ENCODE measurements at regions not wholly inside any gene's neighbourhood (a gene's known extent, or its start where the extent isn't known, plus 50 kb on each side); places are given as distances from the start of the nearest gene placed in this dataset.

DNA sequence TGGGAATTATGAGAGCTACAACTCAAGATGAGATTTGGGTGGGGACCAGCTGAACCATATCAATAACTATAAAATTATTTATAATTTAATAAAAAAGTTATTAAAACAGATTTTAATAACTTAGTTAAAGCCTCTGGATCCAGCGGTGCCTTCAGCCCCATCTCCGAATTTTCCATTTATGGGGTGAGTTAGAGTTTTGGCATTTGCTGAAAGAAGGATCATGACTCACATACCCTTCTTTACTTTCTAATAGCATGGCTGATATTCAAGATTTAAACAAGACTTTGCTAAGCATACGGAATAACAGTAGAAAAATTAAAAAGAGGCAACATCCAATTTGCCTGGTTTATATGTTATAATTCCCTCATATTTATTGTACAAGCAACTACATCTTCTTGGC lies 94.5 kb downstream of the RDH14 start:
- no peak overlapping the region for H3K4me3 ChIP-seq
- H4K20me1 ChIP-seq (ENCODE audit: insufficient read depth), result no peaks in the 10 kb centered on the region
- no peaks in the 10 kb centered on the region for H3K36me3 ChIP-seq (ENCODE audit: low read depth)
- no peaks in the 10 kb centered on the region for H3K9me2 ChIP-seq (ENCODE audit: insufficient read depth)
- ChIA-PET CTCF (no interaction called here), POLR2A (ENCODE audit: unreplicated experiment) (no interaction called here)
- no peaks in the 10 kb centered on the region for H3F3A ChIP-seq (ENCODE audit: insufficient read depth, low read depth)
- H3K79me2 ChIP-seq (ENCODE audit: low read depth), result no peaks in the 10 kb centered on the region
- no peaks in the 10 kb centered on the region; the same call in 1 of the 2 replicates for H3K9me3 ChIP-seq (ENCODE audit: insufficient read depth, low read depth)
- H2AFZ ChIP-seq, result no peak overlapping the region
- no peaks in the 10 kb centered on the region for H3K4me1 ChIP-seq (replicated peaks; ENCODE audit: insufficient read depth)
- BruUV-seq (replicated peaks), result no TSS peak
- DNase-seq, result no peak
- intact Hi-C loops (cut with micrococcal nuclease; ENCODE audit: unreplicated experiment), result no loop called here
- H3K27ac ChIP-seq, result no peak overlapping the region
- H3K4me2 ChIP-seq, result no peak overlapping the region
- no peaks in the 10 kb centered on the region for H3K27me3 ChIP-seq (ENCODE audit: insufficient read depth, low read depth)
- TF ChIP-seq EZH2 (IDR thresholded peaks at IDR 0.05; ENCODE audit: low read depth), result no peak
- TF ChIP-seq, protein P1, sequence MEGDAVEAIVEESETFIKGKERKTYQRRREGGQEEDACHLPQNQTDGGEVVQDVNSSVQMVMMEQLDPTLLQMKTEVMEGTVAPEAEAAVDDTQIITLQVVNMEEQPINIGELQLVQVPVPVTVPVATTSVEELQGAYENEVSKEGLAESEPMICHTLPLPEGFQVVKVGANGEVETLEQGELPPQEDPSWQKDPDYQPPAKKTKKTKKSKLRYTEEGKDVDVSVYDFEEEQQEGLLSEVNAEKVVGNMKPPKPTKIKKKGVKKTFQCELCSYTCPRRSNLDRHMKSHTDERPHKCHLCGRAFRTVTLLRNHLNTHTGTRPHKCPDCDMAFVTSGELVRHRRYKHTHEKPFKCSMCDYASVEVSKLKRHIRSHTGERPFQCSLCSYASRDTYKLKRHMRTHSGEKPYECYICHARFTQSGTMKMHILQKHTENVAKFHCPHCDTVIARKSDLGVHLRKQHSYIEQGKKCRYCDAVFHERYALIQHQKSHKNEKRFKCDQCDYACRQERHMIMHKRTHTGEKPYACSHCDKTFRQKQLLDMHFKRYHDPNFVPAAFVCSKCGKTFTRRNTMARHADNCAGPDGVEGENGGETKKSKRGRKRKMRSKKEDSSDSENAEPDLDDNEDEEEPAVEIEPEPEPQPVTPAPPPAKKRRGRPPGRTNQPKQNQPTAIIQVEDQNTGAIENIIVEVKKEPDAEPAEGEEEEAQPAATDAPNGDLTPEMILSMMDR (conservative IDR thresholded peaks at IDR 0.05), result no peak

DNA sequence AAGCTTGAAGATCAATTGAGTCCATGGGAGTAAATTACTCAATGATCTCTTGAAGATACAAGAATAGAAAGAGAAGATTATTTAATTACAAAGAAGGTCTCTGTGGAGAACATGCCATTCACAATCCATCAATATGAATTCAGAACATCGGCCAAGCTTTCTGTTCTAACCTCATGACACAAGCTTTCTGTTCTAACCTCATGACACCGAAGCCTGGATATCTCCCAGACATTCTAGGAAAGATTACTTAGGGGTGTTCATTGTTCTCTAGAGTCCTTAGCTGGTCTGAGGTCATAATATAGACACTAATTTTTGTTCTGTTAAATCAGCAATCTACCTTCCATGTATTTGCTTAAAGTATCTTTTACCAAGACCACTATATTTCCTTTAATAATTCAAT lies 95.5 kb downstream of the RDH14 start:
- Histone ChIP-seq H2AFZ (no peak overlapping the region), H3K9me2 (ENCODE audit: insufficient read depth) (no peaks in the 10 kb centered on the region), H3K4me3 (no peak overlapping the region), H3K27ac (no peak overlapping the region), H3K79me2 (ENCODE audit: low read depth) (no peaks in the 10 kb centered on the region), H4K20me1 (ENCODE audit: insufficient read depth) (no peaks in the 10 kb centered on the region), H3K4me2 (no peak overlapping the region), H3K4me1 (replicated peaks; ENCODE audit: insufficient read depth) (no peaks in the 10 kb centered on the region), H3K9me3 (ENCODE audit: insufficient read depth, low read depth) (no peaks in the 10 kb centered on the region; the same call in 1 of the 2 replicates), H3K36me3 (ENCODE audit: low read depth) (no peaks in the 10 kb centered on the region), H3F3A (ENCODE audit: insufficient read depth, low read depth) (no peaks in the 10 kb centered on the region), H3K27me3 (ENCODE audit: insufficient read depth, low read depth) (no peaks in the 10 kb centered on the region)
- TF ChIP-seq, protein P1 (conservative IDR thresholded peaks at IDR 0.05), result no peak
- no peak for TF ChIP-seq EZH2 (IDR thresholded peaks at IDR 0.05; ENCODE audit: low read depth)
- intact Hi-C loops (cut with micrococcal nuclease; ENCODE audit: unreplicated experiment), result no loop called here
- ChIA-PET CTCF (no interaction called here), POLR2A (ENCODE audit: unreplicated experiment) (no interaction called here)
- BruUV-seq (replicated peaks), result no TSS peak
- DNase-seq, result no peak

DNA sequence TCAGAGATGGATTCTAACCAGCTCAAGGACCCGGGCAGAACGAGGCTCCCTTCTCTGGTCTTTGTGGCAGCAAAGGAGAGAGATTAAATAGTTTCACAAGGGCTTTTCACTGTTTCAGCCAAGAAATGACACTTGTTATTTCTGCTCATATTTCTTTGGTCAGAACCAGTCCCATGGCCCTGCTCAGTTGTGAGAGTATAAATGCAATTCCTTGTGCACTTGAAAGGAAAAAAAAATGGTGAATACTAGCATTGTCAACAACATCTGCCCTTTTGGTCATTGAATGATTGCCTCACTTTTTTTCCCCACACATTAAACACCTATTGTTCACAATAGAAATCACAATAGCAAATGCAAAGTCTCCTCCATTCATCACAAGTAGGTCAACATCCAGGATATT lies 104.4 kb downstream of the RDH14 start:
- no peaks in the 10 kb centered on the region for H3K79me2 ChIP-seq (ENCODE audit: low read depth)
- no peaks in the 10 kb centered on the region for H4K20me1 ChIP-seq (ENCODE audit: insufficient read depth)
- H3K36me3 ChIP-seq (ENCODE audit: low read depth), result no peaks in the 10 kb centered on the region
- H3K4me1 ChIP-seq (replicated peaks; ENCODE audit: insufficient read depth), result no peaks in the 10 kb centered on the region
- intact Hi-C loops (cut with micrococcal nuclease; ENCODE audit: unreplicated experiment), result no loop called here
- DNase-seq, result no peak
- POLR2A ChIA-PET (ENCODE audit: unreplicated experiment), result no interaction called here
- no peak overlapping the region for H3K4me3 ChIP-seq
- no peak overlapping the region for H3K4me2 ChIP-seq
- CTCF ChIA-PET, result no interaction called here
- H3K9me3 ChIP-seq (ENCODE audit: insufficient read depth, low read depth), result no peaks in the 10 kb centered on the region
- H3F3A ChIP-seq (ENCODE audit: insufficient read depth, low read depth), result no peaks in the 10 kb centered on the region
- no peak overlapping the region for H2AFZ ChIP-seq
- no peak for TF ChIP-seq EZH2 (IDR thresholded peaks at IDR 0.05; ENCODE audit: low read depth)
- TF ChIP-seq, protein P1 (conservative IDR thresholded peaks at IDR 0.05), result no peak
- no TSS peak for BruUV-seq (replicated peaks)
- H3K27ac ChIP-seq, result no peak overlapping the region
- H3K27me3 ChIP-seq (ENCODE audit: insufficient read depth, low read depth), result no peaks in the 10 kb centered on the region
- no peaks in the 10 kb centered on the region for H3K9me2 ChIP-seq (ENCODE audit: insufficient read depth)

Data from PC-9 (cell line).